OCI-LY3 (cell line): ENCODE measurements at regions not wholly inside any gene's neighbourhood (a gene's known extent, or its start where the extent isn't known, plus 50 kb on each side); places are given as distances from the start of the nearest gene placed in this dataset.

Source experiments
- CTCF ChIP-seq: fragments of 200-600, 300-600 bp; sonication (generic); IDR thresholded peaks from 2 replicates; pipeline ENCODE4 v1.5.1; 2014; ENCODE audit warnings: antibody characterized with exemption, low read length, low read depth
- EZH2phosphoT487 ChIP-seq: fragments of 200-600 bp; shearing (Covaris generic); IDR thresholded peaks from 2 replicates; pipeline ENCODE4 v1.6.1; 2018; ENCODE audit warnings: antibody characterized with exemption, mixed run types, low read depth

DNA sequence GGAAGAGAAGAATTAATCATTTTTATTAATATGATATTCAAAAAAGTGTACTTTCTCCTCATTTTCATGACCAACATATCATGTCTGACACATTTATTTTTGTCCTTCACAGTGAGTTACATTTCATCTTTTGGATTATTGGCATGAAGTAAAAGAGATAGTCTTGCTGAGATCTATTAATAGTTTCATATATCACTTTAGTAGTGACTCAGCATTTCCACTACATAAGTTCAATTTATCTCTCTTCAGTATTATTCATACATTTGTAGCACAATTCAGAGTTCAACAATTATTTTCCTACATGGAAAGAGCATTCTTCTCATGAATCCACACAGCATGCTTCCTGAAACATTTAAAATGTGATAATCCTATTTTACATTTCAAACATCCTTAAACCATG, 1461.1 kb downstream of the TECRL start:
- TF ChIP-seq CTCF (no peak), EZH2phosphoT487 (no peak)
